HG03066 (cell line): ENCODE measurements at regions not wholly inside any gene's neighbourhood (a gene's known extent, or its start where the extent isn't known, plus 50 kb on each side); places are given as distances from the start of the nearest gene placed in this dataset.
"Not testable (repeated sequence)": the region's sequence is repeated elsewhere in the genome, so short reads cannot be mapped to it uniquely, and the experiment has no call there.

Experiments used
- ATAC-seq: cut with Tn5 transposase; IDR thresholded peaks from one replicate; pipeline ENCODE4 v1.9.1; 2021; ENCODE audit warnings: low read depth; ENCODE audit not compliant: unreplicated experiment

GRCh38 chr4:64016893-64017292 lies 392.4 kb downstream of the TECRL start:
- ATAC-seq, result no peak

DNA sequence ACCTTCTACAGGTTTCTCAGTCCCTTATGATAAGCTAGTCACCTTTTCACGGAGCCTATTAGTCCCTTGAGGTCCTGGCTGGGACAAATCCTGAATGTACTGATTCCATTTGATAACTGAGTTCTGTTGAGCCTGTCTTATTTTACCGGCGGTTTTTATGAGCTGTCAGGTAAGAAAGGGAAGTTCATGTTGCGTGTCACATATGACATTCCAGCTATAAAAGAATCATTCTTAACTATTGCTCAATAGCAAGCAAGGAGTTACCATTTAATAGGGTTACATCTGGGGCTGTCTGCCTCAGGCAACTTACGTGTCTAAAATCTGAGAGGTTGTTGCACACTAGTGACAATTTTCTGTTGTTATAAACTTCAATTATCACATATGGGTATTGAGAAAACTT lies 394.6 kb downstream of the TECRL start:
- ATAC-seq, result no peak

DNA sequence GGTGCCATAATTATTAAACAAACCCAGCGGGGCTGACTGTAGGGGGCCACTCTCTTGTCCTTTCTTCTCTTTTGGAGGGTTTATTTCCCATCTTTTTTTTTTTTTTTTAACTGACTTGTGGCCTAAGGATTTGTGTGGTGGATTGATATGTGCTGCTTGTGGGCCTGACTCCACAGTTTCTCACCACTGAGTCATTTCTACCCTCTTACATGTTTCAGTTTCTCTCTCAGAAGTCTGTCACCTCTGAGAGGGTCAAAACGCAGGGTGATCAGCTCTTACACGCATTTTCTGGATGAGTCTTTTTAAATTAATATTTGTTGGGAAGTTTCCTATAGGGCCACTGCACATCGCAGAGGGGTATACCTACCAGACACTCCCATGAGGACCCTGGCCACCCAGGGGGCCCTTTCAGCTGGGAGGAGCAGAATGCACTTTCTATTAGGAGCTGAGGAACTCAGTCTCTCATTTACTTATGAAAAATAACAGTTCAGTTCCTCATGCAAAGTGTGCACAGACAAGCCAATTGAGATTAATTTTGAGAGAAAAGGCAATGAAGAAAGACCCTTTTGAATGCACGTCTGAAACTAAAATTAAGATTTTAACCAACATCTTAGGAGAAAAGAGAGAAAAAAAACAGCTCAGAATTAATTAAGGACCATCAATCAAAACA lies 407.9 kb downstream of the TECRL start:
- peak; percentile 99 for ATAC-seq

DNA sequence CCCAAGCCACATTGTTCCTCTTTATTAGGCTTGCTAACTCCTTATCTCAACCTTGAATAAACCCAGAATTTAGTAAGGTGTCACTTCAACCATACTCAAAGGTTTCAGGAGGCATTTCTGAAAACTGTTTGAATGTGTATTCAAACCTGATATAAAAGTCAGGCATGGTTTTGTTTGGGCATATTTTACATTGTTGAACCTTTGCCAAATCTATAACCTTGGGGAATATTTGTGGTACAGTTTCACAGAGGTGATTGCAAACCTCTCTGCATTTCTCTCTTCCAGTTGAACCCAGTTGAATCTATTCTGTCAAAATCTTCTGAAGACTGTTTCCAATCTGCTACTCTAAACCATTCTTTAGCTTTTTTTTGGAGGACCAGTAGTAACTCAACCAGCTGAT lies 409.0 kb downstream of the TECRL start:
- ATAC-seq, result no peak

DNA sequence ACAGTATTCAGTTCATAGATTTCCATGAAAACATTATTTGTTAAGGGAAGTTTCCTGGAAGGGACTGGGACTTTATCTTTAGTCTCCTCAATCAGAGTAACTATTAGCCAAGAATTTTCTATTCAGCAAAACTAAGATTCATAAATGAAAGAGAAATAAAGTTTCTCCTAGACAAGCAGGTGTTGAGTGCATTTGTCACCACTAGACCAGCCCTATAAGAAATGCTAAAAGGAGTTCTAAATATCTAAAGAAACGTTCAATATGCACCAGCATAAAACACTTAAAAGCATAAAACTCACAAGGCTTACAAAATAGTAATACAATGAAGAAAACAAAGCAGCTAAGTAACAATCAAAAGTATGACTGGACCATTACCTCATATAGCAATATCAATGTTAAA lies 423.0 kb downstream of the TECRL start:
- ATAC-seq, result no peak

DNA sequence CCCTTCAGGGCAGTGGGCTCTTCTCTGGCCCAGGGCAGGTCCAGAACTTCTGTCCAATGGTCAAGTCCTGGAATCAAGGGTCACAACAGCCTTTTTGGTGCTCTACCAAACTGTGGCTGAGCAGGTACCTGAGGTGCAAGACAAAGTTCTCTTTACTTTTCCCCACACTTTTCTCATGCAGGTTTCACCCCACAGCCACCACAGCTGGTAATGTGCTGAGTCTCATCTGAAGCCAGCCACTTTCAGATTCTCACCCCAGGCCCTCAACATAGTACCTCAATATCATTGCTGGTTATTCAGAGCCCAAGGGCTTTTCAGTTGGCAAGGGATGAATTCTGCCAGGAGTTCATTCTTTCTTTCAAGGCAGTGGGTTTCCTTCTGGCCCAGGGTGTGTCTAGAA lies 426.0 kb downstream of the TECRL start:
- ATAC-seq, result no peak

DNA sequence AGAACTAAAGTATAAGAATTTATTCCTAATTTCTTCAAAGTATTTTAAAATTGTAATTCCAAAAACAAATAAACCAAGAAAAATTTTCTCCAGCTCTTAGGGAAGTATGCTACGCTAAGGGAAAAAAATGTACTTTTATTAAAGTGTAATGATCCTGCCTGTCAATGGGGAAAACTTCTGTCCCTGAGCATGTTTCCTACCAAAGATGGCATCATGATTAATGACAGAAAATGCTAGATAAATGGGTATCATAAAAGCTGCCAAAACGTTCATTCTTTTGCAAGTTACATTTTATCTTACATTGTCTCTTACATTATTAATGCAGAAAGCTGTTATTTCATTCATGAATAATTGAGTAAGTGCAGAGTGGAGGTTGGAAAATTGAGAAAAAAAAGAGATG lies 443.4 kb downstream of the TECRL start:
- no peak for ATAC-seq

DNA sequence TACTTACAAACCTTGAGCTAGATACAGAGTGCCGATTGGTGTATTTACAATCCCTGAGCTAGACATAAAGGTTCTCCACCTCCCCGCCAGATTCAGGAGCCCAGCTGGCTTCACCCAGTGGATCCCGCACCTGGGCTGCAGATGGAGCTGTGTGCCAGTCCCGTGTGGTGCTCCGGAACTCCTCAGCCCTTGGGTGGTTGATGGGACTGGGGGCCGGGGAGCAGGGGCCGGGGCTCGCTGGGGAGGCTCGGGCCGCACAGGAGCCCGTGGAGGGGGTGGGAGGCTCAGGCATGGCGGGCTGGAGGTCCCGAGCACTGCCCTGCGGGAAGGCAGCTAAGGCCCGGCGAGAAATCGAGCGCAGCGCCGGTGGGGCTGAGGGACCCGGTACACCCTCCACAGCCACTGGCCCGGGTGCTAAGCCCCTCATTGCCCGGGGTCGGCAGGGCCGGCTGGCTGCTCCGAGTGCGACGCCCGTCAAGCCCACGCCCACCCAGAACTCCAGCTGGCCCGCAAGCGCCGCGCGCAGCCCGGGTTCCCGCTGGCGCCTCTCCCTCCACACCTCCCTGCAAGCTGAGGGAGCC lies 466.5 kb downstream of the TECRL start:
- ATAC-seq, result not testable (repeated sequence)

- no peak for ATAC-seq
Observed at GRCh38 chr4:63937961-63938360, 471.3 kb downstream of the TECRL start.

- ATAC-seq, result no peak
Observed at GRCh38 chr4:63922146-63922545, 487.1 kb downstream of the TECRL start.

- ATAC-seq, result no peak
Observed at GRCh38 chr4:63921561-63921960, 487.7 kb downstream of the TECRL start.

DNA sequence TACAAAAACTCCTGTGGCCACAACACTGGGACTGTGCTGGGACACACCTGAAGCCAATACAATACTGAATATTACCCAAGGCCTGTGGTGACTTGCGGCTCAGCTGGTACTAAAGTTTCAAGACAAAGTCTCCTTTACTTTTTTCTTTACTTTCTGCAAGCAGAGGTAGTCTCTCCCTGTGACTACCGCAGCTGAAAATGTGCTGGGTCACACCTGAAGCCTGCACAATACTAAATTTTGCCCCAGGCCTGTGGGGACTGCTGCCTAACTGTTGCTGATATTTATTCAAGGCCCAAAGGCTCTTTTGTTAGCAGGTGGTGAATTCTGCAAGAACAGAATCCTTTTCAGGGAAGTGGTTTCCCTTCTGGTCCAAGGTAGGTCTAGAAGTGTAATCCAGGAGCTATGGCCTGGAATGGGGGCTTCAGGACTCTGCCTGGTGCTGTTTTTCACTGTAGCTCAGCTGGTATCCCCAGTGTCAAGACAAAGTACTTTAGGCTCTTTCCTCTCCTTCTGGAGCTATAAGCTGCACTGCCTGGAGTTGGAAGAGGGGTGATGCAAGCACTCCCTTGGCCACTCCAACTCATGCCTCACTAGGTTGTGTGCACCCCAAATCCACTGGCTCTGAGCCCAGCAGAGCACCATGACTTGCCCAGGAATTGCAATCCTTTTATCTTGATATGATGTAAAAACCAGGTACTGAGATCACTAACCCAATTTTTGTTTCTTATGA lies 489.4 kb downstream of the TECRL start:
- no peak for ATAC-seq

GRCh38 chr4:63906660-63907183 lies 502.5 kb downstream of the TECRL start:
- ATAC-seq, result no peak

- no peak for ATAC-seq
Observed at GRCh38 chr4:63904201-63904600, 505.0 kb downstream of the TECRL start.

DNA sequence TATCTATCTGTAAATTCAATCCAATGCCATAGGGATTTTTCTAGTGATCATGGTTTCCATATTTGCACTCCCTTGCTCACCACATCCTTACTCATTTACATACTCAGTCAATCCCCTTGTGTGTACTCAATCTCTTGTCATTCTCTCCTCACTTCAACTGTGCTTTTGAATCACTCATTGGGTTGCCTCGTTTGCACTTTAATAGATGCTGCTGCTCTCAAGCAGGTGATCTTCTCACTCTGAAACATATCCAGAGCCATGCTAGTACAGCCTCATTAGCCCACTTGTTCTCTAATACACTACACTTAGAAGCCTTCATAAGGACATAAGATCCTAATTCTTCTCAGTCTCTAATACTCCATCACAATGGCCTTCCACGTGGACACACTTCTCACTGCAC lies 507.9 kb downstream of the TECRL start:
- ATAC-seq, result no peak

- no peak for ATAC-seq
Observed at GRCh38 chr4:63898961-63899360, 510.3 kb downstream of the TECRL start.

- ATAC-seq, result no peak
Observed at GRCh38 chr4:63894161-63894560, 515.1 kb downstream of the TECRL start.

GRCh38 chr4:63869370-63869769 lies 539.9 kb downstream of the TECRL start:
- ATAC-seq, result no peak

DNA sequence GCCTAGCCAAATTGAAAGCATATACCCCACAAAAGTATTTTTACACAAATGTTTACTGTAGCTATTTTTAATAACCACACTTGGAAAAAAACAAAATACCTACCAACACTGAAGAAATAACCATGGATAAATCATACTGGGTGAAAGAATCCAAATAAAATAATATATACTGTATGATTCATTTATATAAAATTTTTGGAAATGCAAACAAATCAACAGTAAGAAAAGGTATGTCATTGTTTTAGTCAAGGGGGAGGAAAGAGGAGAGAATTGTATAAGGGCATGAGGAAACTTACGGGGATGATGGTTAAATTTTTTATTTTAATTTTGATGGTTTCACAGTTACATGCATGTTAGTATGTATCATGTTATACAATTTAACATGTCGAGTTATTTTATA lies 557.8 kb downstream of the TECRL start:
- no peak for ATAC-seq

DNA sequence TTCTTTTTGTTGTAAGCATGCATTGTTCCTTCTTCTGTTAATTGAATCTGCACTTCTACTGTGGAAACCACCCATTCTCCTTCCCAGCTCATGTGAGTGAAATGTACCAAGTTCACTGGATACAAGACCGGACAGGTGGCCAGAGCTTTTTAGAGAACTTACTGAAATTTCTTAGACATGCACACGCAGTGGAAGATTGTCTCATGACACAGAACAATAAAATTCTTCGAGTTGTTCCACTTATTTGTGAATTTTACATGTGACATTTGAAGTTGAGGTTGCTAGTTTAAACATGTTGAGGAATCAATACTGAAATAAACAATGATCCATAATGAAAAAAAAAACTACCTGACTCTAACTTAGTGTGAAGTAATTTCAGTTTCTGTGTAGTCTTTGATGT lies 568.0 kb downstream of the TECRL start:
- no peak for ATAC-seq

DNA sequence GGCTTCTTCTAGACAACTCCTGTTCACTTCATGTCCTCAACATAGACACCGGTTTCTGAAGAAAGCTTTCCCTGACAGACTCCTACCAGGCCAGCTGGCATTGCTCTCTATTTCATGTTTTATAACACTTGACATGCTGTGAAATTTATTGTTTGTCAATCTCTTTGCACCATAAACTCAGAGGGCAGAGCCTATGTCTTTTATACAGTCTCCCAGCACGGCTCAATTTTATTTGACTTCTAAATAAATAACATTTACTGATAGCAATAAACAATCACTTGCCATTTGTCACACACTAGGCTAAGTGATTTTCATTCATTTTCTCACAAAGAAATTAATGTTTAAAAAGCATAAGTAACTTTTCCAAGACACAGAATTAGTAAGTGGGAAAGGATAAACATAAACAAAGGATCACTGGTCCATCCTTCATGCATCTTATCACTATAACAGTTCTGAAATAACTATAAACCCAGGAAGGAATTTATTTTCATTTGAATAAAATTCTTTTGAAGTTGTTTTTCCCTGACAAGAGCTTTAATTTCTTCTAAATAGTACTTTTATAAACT lies 577.6 kb downstream of the TECRL start:
- ATAC-seq, result no peak
